Gastrocnemius medialis (tissue), 4 donors: ENCODE measurements at regions not wholly inside any gene's neighbourhood (a gene's known extent, or its start where the extent isn't known, plus 50 kb on each side); places are given as distances from the start of the nearest gene placed in this dataset.

Experiments
- CTCF ChIP-seq, 5 experiments: fragments of 450-650 bp in 3 of 5; fragments of 200-600 bp in 2 of 5; sonication (generic) in 2 of 5; IDR thresholded peaks in 4 of 5; conservative IDR thresholded peaks in 1 of 5; 1 replicate in 4 of 5; 2 replicates in 1 of 5; pipeline ENCODE4 v1.5.1; 2016 to 2019; ENCODE audit warnings: antibody characterized with exemption in 5 of 5, mild to moderate bottlenecking in 3 of 5, moderate library complexity in 3 of 5
- POLR2A ChIP-seq, 2 donors: fragments of 450-650 bp; IDR thresholded peaks; one replicate each; pipeline ENCODE4 v1.6.1; 2017; ENCODE audit warnings: antibody characterized with exemption in 2 of 2, mild to moderate bottlenecking in 2 of 2, moderate library complexity in 2 of 2

- no peak for TF ChIP-seq CTCF (IDR thresholded peaks at IDR 0.05 in 4 of 5, conservative IDR thresholded peaks at IDR 0.05 in 1 of 5)
- TF ChIP-seq POLR2A (IDR thresholded peaks at IDR 0.05), result no peak
Observed at GRCh38 chr16:65771707-65772106, 594.8 kb upstream of the CDH5 start.
